GM12892 (cell line): ENCODE measurements at regions not wholly inside any gene's neighbourhood (a gene's known extent, or its start where the extent isn't known, plus 50 kb on each side); places are given as distances from the start of the nearest gene placed in this dataset.
"Not testable (repeated sequence)": the region's sequence is repeated elsewhere in the genome, so short reads cannot be mapped to it uniquely, and the experiment has no call there.

Experiments
- POLR2AphosphoS5 ChIP-seq: IDR thresholded peaks from 2 replicates; pipeline ENCODE4 v1.6.1; 2011; ENCODE audit warnings: low read depth, low read length, control low read depth
- TAF1 ChIP-seq: IDR thresholded peaks from 2 replicates; pipeline ENCODE4 v1.6.1; 2011; ENCODE audit warnings: low read depth, mild to moderate bottlenecking, control low read depth, low read length, borderline replicate concordance

DNA sequence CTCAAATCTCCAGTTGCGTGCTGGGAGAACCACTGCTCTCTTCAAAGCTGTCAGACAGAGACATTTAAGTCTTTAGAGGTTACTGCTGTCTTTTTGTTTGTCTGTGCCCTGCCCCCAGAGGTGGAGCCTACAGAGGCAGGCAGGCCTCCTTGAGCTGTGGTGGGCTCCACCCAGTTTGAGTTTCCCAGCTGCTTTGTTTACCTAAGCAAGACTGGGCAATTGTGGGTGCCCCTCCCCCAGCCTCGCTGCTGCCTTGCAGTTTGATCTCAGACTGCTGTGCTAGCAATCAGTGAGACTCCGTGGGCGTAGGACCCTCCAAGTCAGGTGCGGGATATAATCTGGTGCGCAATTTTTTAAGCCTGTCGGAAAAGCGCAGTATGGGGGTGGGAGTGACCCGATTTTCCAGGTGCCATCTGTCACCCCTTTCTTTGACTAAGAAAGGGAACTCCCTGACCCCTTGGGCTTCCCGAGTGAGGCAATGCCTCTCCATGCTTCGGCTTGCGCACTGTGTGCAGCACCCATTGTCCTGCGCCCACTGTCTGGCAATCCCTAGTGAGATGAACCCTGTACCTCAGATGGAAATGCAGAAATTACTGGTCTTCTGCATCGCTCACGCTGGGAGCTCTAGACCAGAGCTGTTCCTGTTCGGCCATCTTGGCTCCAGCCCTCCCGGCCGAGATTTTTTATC lies 414.8 kb upstream of the SYNCRIP start:
- not testable (repeated sequence) for TF ChIP-seq POLR2AphosphoS5, TAF1
